CD4-positive, CD25-positive, alpha-beta regulatory T cell (primary cell): ENCODE measurements at regions not wholly inside any gene's neighbourhood (a gene's known extent, or its start where the extent isn't known, plus 50 kb on each side); places are given as distances from the start of the nearest gene placed in this dataset.

ENCODE experiments used
- ATAC-seq, 2 donors: fragments of 150-1000 bp; cut with Tn5 transposase; one replicate each; pipeline ENCODE4 v1.10.0; 2021; ENCODE audit warnings: low read depth in 2 of 2, moderate number of reproducible peaks in 2 of 2, moderate library complexity in 1 of 2
- DNase-seq, 3 donors: peaks; one replicate each; pipeline versions ENCODE4 v3.0.0 to v3.0.0-alpha.2; 2012 to 2022; ENCODE audit warnings: mixed read lengths in 1 of 3
- H3K27ac ChIP-seq: one replicate; pipeline ENCODE4 v1.7.0; 2013; ENCODE audit warnings: mild to moderate bottlenecking, low read length; ENCODE audit not compliant: insufficient read depth, poor library complexity, severe bottlenecking
- H3K27me3 ChIP-seq: one replicate; pipeline ENCODE4 v1.7.0; 2013; ENCODE audit warnings: low read length; ENCODE audit not compliant: control insufficient read depth, insufficient read depth
- H3K36me3 ChIP-seq: one replicate; pipeline ENCODE4 v1.7.0; 2013; ENCODE audit warnings: mild to moderate bottlenecking, low read length, moderate library complexity; ENCODE audit not compliant: control insufficient read depth, insufficient read depth
- H3K4me1 ChIP-seq: 2 replicates; pipeline ENCODE4 v1.7.0; 2013; ENCODE audit warnings: mild to moderate bottlenecking, low read length; ENCODE audit not compliant: insufficient read depth, control insufficient read depth, poor library complexity, severe bottlenecking
- H3K4me3 ChIP-seq: one replicate; pipeline ENCODE4 v1.7.0; 2013; ENCODE audit warnings: low read depth, mild to moderate bottlenecking, low read length, moderate library complexity
- H3K9me3 ChIP-seq, 2 experiments: 1 replicate in 1 of 2; 2 replicates in 1 of 2; pipeline ENCODE4 v1.7.0; 2013; ENCODE audit warnings: low read length in 2 of 2, mild to moderate bottlenecking in 1 of 2, moderate library complexity in 1 of 2; ENCODE audit not compliant: control insufficient read depth in 2 of 2
- H3K27ac Mint-ChIP-seq, 3 donors: one replicate each; pipeline ENCODE4 v1.8.0; 2020 to 2022; ENCODE audit warnings: mild to moderate bottlenecking in 3 of 3, mixed read lengths in 3 of 3, moderate library complexity in 2 of 3
- H3K27me3 Mint-ChIP-seq: one replicate; pipeline ENCODE4 v1.8.0; 2022; ENCODE audit warnings: mild to moderate bottlenecking, mixed read lengths
- H3K36me3 Mint-ChIP-seq: one replicate; pipeline ENCODE4 v1.8.0; 2020; ENCODE audit warnings: mixed read lengths
- H3K4me1 Mint-ChIP-seq, 4 donors: one replicate each; pipeline ENCODE4 v1.8.0; 2020 to 2022; ENCODE audit warnings: mixed read lengths in 4 of 4, mild to moderate bottlenecking in 1 of 4
- H3K4me3 Mint-ChIP-seq, 4 donors: one replicate each; pipeline ENCODE4 v1.8.0; 2020 to 2022; ENCODE audit warnings: mild to moderate bottlenecking in 4 of 4, mixed read lengths in 4 of 4, moderate library complexity in 3 of 4
- H3K9me3 Mint-ChIP-seq, 7 donors: one replicate each; pipeline ENCODE4 v1.8.0; 2020 to 2022; ENCODE audit warnings: mixed read lengths in 7 of 7, mild to moderate bottlenecking in 3 of 7, moderate library complexity in 2 of 7

DNA sequence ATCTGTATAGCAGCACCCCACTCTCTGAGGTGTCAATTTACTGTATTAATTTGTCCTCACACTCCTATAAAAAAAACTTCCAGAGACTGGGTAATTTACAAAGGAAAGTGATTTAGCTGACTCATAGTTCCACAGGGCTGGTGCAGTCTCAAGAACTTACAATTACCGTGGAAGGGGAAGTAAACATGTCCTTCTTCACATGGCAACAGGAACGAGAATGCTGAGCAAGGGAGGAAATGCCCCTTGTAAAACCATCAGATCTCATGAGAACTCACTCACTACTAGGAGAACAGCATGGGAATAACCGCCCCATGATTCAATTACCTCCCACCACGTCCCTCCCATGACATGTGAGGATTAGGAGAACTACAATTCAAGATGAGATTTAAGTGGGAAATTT lies 602.6 kb downstream of the MTRR start:
- Histone ChIP-seq H3K36me3 (no peaks in the 10 kb centered on the region), H3K4me3 (no peak overlapping the region), H3K27me3 (no peaks in the 10 kb centered on the region), H3K9me3 (peaks cover 5 to 18% of the 10 kb centered on the region in 2 experiments), H3K27ac (no peak overlapping the region), H3K4me1 (no peaks in the 10 kb centered on the region)
- Mint-ChIP-seq H3K4me3 (no peak overlapping the region), H3K9me3 (peaks cover 0 to 20% (median 8%) of the 10 kb centered on the region in 7 donors), H3K36me3 (no peaks in the 10 kb centered on the region), H3K27me3 (no peaks in the 10 kb centered on the region), H3K4me1 (no peaks in the 10 kb centered on the region), H3K27ac (no peak overlapping the region)
- no peak for DNase-seq
- no peak for ATAC-seq

DNA sequence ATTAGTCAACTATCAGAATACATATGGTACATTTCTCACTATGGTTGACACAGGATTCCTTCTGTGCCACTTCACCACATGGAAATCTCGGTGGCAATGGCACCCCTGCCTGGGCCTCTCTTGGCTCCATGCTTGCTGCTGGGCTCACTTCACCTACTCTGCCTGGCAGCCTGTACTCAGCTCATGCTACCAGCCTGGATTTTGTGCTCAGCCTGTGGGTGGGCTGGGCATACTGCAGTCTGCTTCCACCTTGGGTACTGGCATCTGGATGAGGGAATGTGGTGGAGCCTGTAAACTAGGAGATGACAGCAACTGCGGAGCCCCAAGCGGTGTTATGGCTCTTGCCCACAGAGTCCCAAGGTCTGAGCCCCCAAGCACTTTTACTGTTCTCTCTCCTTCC lies 604.1 kb downstream of the MTRR start:
- Mint-ChIP-seq H3K4me3 (no peak overlapping the region), H3K27me3 (no peaks in the 10 kb centered on the region), H3K9me3 (peaks cover 0 to 20% (median 8%) of the 10 kb centered on the region in 7 donors), H3K36me3 (no peaks in the 10 kb centered on the region), H3K4me1 (no peaks in the 10 kb centered on the region), H3K27ac (no peak overlapping the region)
- Histone ChIP-seq H3K9me3 (peaks cover 5 to 18% of the 10 kb centered on the region in 2 experiments), H3K4me3 (no peak overlapping the region), H3K27ac (no peak overlapping the region), H3K36me3 (no peaks in the 10 kb centered on the region), H3K27me3 (no peaks in the 10 kb centered on the region), H3K4me1 (no peaks in the 10 kb centered on the region)
- ATAC-seq (no peak), DNase-seq (no peak)

DNA sequence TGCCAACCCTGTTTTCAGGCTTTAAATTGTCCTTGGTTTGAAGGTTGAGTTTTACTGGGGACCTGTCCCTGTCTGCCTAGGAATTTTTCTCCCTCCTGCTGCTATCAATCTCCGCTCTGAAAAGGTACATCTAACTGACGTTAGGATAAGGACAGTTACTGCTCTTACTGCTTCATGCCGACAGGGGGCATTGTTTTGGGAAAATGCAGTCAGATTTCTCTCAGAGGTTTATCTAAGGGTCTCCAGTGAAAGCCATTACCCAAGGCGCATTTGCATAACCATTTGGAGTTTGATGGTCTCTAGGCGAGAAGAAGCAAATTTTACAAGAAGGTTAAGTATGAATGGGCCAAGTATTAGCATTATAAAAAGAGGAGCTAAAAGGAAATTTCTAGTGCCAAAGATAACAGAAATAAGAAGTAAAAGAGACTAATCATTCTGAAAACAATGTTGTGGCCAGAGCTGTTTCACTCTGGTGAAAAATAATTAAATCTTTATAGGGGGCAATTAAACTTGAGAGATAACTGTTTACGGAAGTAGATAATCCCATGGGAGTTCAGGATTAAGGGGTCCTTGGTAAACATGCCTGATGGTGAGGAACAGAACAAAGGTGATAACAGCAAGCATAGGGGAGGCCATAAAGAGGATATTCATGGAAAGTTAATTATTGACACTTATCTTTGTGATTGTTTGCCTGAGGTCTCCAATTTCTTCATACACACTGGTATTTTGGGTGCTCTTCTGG lies 605.0 kb downstream of the MTRR start:
- Mint-ChIP-seq H3K9me3 (peaks cover 0 to 22% (median 8%) of the 10 kb centered on the region in 7 donors), H3K27ac (no peak overlapping the region), H3K27me3 (no peaks in the 10 kb centered on the region), H3K4me1 (no peaks in the 10 kb centered on the region), H3K36me3 (no peaks in the 10 kb centered on the region), H3K4me3 (no peak overlapping the region)
- no peaks in the 10 kb centered on the region for H3K4me1 ChIP-seq
- H3K27me3 ChIP-seq, result no peaks in the 10 kb centered on the region
- H3K4me3 ChIP-seq, result no peak overlapping the region
- peaks cover 5 to 18% of the 10 kb centered on the region in 2 experiments for H3K9me3 ChIP-seq
- ATAC-seq, result no peak
- H3K27ac ChIP-seq, result no peak overlapping the region
- H3K36me3 ChIP-seq, result no peaks in the 10 kb centered on the region
- no peak for DNase-seq

DNA sequence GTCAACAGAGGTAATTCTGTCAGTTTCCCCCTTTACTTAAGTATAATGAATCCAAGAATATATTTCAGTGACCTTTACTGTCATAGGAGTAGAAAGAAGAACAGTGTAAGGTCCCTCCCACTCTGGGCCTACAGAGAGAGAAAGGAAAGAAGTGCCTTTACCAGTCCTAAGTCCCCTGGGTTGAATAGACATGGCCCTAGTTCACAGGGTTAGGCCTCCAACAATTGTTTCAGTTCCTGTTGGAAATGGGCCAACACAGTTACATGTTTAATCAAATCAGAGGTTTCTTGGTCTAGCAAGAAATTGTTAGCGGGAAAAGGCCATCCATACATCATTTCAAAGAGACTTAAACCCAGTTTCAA lies 605.6 kb downstream of the MTRR start:
- Histone ChIP-seq H3K4me1 (no peaks in the 10 kb centered on the region), H3K27me3 (no peaks in the 10 kb centered on the region), H3K4me3 (no peak overlapping the region), H3K27ac (no peak overlapping the region), H3K9me3 (peaks cover 5 to 18% of the 10 kb centered on the region in 2 experiments), H3K36me3 (no peaks in the 10 kb centered on the region)
- no peaks in the 10 kb centered on the region for H3K27me3 Mint-ChIP-seq
- no peak for ATAC-seq
- H3K4me1 Mint-ChIP-seq, result no peaks in the 10 kb centered on the region
- H3K4me3 Mint-ChIP-seq, result no peak overlapping the region
- H3K36me3 Mint-ChIP-seq, result no peaks in the 10 kb centered on the region
- H3K27ac Mint-ChIP-seq, result no peak overlapping the region
- DNase-seq, result no peak
- H3K9me3 Mint-ChIP-seq, result peaks cover 0 to 22% (median 8%) of the 10 kb centered on the region in 7 donors

DNA sequence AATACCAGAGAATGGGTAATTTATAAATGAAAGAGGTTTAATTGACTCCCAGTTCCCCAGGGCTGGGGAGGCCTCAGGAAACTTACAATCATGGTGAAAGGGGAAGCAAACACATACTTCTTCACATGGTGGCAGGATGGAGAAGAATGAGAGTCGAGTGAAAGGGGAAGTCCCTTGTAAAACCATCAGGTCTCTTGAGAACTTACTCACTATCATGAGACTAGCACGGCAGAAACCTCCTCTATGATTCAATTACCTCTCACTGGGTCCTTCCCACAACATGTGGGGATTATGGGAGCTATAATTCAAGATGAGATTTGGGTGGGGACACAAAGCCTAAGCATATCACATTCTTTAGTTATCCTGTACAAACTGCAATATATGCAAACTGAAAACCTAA lies 609.4 kb downstream of the MTRR start:
- Histone ChIP-seq H3K4me3 (no peak overlapping the region), H3K9me3 (peaks cover 0 to 2% of the 10 kb centered on the region in 2 experiments), H3K27me3 (no peaks in the 10 kb centered on the region), H3K4me1 (no peaks in the 10 kb centered on the region), H3K36me3 (no peaks in the 10 kb centered on the region), H3K27ac (no peak overlapping the region)
- peaks cover 0 to 9% (median 4%) of the 10 kb centered on the region in 7 donors for H3K9me3 Mint-ChIP-seq
- peaks cover 4% of the 10 kb centered on the region for H3K36me3 Mint-ChIP-seq
- no peak for ATAC-seq
- no peak for DNase-seq
- no peaks in the 10 kb centered on the region for H3K27me3 Mint-ChIP-seq
- H3K27ac Mint-ChIP-seq, result no peak overlapping the region
- no peak overlapping the region for H3K4me3 Mint-ChIP-seq
- no peaks in the 10 kb centered on the region for H3K4me1 Mint-ChIP-seq

DNA sequence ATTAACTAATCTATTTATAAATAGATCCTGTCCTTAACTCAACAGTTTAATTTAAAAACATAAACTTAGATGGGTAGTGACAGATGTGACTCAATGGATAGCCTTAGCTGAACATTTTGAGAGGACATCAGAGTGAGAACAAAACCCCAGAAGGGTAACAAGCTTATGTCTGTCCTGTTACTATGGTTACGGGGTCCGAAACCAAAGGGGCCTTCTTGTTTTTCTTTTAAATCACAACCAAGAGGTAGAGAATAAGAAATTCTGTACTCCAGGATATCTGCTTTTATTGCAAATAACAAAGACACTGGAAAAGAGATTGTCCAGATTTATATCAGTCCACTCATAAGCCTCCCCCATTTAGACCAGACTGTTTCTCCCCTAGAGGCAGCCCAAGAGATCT lies 612.1 kb downstream of the MTRR start:
- ATAC-seq (no peak), DNase-seq (no peak)
- Histone ChIP-seq H3K27ac (no peak overlapping the region), H3K27me3 (no peaks in the 10 kb centered on the region), H3K36me3 (no peaks in the 10 kb centered on the region), H3K4me1 (no peaks in the 10 kb centered on the region), H3K9me3 (peaks cover 0 to 2% of the 10 kb centered on the region in 2 experiments), H3K4me3 (no peak overlapping the region)
- Mint-ChIP-seq H3K9me3 (peaks cover 2 to 10% (median 5%) of the 10 kb centered on the region in 7 donors), H3K4me3 (no peak overlapping the region), H3K4me1 (no peaks in the 10 kb centered on the region), H3K27ac (no peak overlapping the region), H3K36me3 (peaks cover 4% of the 10 kb centered on the region), H3K27me3 (no peaks in the 10 kb centered on the region)

DNA sequence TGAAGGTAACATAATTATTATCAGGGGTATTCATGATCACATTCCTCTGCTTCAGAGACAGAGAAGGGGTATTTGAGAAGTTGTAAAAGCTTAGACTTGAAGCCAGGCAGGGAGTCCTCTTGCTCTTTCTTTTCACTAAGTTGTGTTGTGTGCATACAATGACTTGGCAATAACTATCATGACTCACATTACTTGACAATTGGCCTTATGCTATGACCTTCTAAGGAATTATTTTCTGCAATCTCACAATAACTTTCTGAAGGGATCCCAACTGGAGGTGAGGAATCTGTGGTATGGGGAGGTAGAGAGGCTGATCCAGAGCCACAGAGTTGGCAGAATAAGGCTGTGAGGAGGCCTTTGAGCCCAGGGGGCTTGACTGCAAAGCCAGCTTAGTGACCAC lies 622.3 kb downstream of the MTRR start:
- no peak overlapping the region for H3K4me3 ChIP-seq
- no peak for ATAC-seq
- no peak overlapping the region for H3K27ac Mint-ChIP-seq
- H3K27me3 ChIP-seq, result no peaks in the 10 kb centered on the region
- H3K9me3 Mint-ChIP-seq, result peaks cover 0 to 16% (median 10%) of the 10 kb centered on the region in 7 donors
- no peaks in the 10 kb centered on the region for H3K36me3 Mint-ChIP-seq
- H3K4me3 Mint-ChIP-seq, result no peak overlapping the region
- peaks cover 0 to 3% of the 10 kb centered on the region in 2 experiments for H3K9me3 ChIP-seq
- no peaks in the 10 kb centered on the region for H3K4me1 ChIP-seq
- no peaks in the 10 kb centered on the region for H3K4me1 Mint-ChIP-seq
- H3K36me3 ChIP-seq, result no peaks in the 10 kb centered on the region
- no peak for DNase-seq
- no peaks in the 10 kb centered on the region for H3K27me3 Mint-ChIP-seq
- no peak overlapping the region for H3K27ac ChIP-seq

DNA sequence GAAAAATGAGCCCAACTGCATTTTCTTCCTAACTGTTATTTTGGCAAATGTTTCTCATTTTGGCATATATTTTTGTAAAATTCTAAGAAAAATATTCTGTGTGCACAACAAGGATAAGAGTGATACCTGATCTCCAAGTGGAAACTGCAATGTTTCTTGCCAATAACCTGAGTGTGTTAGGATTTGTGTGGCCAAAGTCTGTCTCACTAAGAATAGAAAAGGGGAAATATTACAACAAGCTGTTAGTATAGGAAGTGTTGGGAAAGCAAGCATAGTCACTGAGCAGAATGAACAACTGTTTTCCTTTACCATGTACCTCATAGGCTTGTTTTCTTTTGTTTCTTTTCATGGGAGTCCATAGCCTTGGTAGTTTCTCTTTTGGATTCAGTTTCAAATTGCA lies 624.2 kb downstream of the MTRR start:
- DNase-seq, result no peak
- Histone ChIP-seq H3K4me3 (no peak overlapping the region), H3K36me3 (no peaks in the 10 kb centered on the region), H3K27me3 (no peaks in the 10 kb centered on the region), H3K9me3 (peaks cover 0 to 5% of the 10 kb centered on the region in 2 experiments), H3K27ac (no peak overlapping the region), H3K4me1 (no peaks in the 10 kb centered on the region)
- Mint-ChIP-seq H3K9me3 (peaks cover 0 to 30% (median 12%) of the 10 kb centered on the region in 7 donors), H3K4me3 (no peak overlapping the region), H3K27ac (no peak overlapping the region), H3K4me1 (no peaks in the 10 kb centered on the region), H3K36me3 (no peaks in the 10 kb centered on the region), H3K27me3 (no peaks in the 10 kb centered on the region)
- ATAC-seq, result no peak
